NOMO-1 treated with dmso at 0.1 percent for 144 hours (cell line): ENCODE measurements at regions not wholly inside any gene's neighbourhood (a gene's known extent, or its start where the extent isn't known, plus 50 kb on each side); places are given as distances from the start of the nearest gene placed in this dataset.
A peak's percentile ranks its signal among the peaks of the same experiment; 100 is the strongest.

Experiments
- DNase-seq: peaks from one replicate; lab custom pipeline; 2025; ENCODE audit not compliant: unreplicated experiment; lab: John Stamatoyannopoulos, UW

GRCh38 chr7:30212701-30213111 lies 71.7 kb upstream of the ZNRF2 start:
- no peak for DNase-seq

GRCh38 chr7:30213637-30214036 lies 70.8 kb upstream of the ZNRF2 start:
- DNase-seq: no peak

- DNase-seq: no peak
Observed at GRCh38 chr7:30214651-30215137, 69.7 kb upstream of the ZNRF2 start.

- no peak for DNase-seq
Observed at GRCh38 chr7:30221764-30222163, 62.6 kb upstream of the ZNRF2 start.

GRCh38 chr7:30222515-30223215 lies 61.7 kb upstream of the ZNRF2 start:
- no peak for DNase-seq

GRCh38 chr7:30223896-30224295 lies 60.5 kb upstream of the ZNRF2 start:
- no peak for DNase-seq

GRCh38 chr7:30224511-30225062 lies 59.8 kb upstream of the ZNRF2 start:
- DNase-seq: peak; percentile 97

- peak; percentile 92 for DNase-seq
Observed at GRCh38 chr7:30225863-30226613, 58.4 kb upstream of the ZNRF2 start.

- no peak for DNase-seq
Observed at GRCh38 chr7:30226614-30227268, 57.7 kb upstream of the ZNRF2 start.

- DNase-seq: no peak
Observed at GRCh38 chr7:30231271-30231670, 53.1 kb upstream of the ZNRF2 start.

- DNase-seq: no peak
Observed at GRCh38 chr7:30232391-30232790, 52.0 kb upstream of the ZNRF2 start.
